Prostate gland (tissue), 2 donors: ENCODE measurements at regions not wholly inside any gene's neighbourhood (a gene's known extent, or its start where the extent isn't known, plus 50 kb on each side); places are given as distances from the start of the nearest gene placed in this dataset.

Experiments
- CTCF ChIP-seq, 4 experiments: fragments of 200-600 bp in 2 of 4; fragments of 450-650 bp in 2 of 4; sonication (generic) in 2 of 4; IDR thresholded peaks; 1 replicate in 3 of 4; 2 replicates in 1 of 4; pipeline ENCODE4 v1.5.1; 2016 to 2019; ENCODE audit warnings: antibody characterized with exemption in 4 of 4, mild to moderate bottlenecking in 2 of 4, moderate library complexity in 2 of 4
- POLR2A ChIP-seq: fragments of 450-650 bp; IDR thresholded peaks from one replicate; pipeline ENCODE4 v1.6.1; 2016; ENCODE audit warnings: antibody characterized with exemption, mild to moderate bottlenecking
- POLR2AphosphoS5 ChIP-seq: sonication (generic); formaldehyde crosslinking; IDR thresholded peaks from one replicate; pipeline ENCODE4 v1.6.1; 2017; ENCODE audit warnings: antibody characterized with exemption

DNA sequence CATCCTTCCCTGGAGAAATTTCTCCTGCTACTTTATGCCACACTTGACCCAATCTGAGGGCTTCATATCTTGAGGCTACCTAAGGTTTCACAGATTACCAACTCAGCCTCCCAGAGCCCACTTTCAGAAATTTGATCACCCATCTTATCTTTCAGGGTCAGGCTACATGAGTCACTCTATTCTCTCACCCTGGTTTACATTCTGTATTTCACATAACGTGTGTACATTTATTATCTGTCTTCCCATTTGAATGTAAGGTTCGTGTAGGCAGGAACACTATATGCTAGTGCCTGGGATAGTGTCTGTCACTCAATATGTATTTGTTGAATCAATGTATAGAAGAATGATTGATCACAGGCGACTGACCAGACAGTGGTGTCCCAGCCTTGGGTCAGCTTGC is 124.8 kb downstream of the UBE2U start:
- TF ChIP-seq CTCF (IDR thresholded peaks at IDR 0.05), result no peak
- TF ChIP-seq POLR2A, result no peak
- no peak for TF ChIP-seq POLR2AphosphoS5
